Kidney (tissue), 13 donors: ENCODE measurements at regions not wholly inside any gene's neighbourhood (a gene's known extent, or its start where the extent isn't known, plus 50 kb on each side); places are given as distances from the start of the nearest gene placed in this dataset.

ENCODE experiments used
- DNase-seq, 5 donors: peaks; one replicate each; pipeline ENCODE4 v3.0.0-alpha.2; 2013 to 2020
- FAIRE-seq: peaks from 2 replicates; lab custom pipeline; 2012; peaks lifted over from hg19 to GRCh38; lab: Jason Lieb, UNC
- H3K27ac ChIP-seq, 2 donors: one replicate each; pipeline ENCODE4 v1.7.0; 2013; ENCODE audit warnings: low read depth in 2 of 2, low read length in 2 of 2, inconsistent platforms in 1 of 2
- H3K27me3 ChIP-seq: one replicate; pipeline ENCODE4 v1.7.1; 2013; ENCODE audit warnings: low read length, inconsistent platforms; ENCODE audit not compliant: control insufficient read depth, insufficient read depth
- H3K36me3 ChIP-seq, 3 donors: one replicate each; pipeline versions ENCODE4 v1.7.0 to v1.7.1; 2013; ENCODE audit warnings: low read length in 3 of 3, control low read depth in 1 of 3, inconsistent platforms in 1 of 3; ENCODE audit not compliant: insufficient read depth in 3 of 3, control insufficient read depth in 2 of 3
- H3K4me1 ChIP-seq, 3 donors: one replicate each; pipeline versions ENCODE4 v1.7.0 to v1.7.1; 2013; ENCODE audit warnings: low read length in 3 of 3, inconsistent platforms in 1 of 3, low read depth in 1 of 3; ENCODE audit not compliant: control insufficient read depth in 2 of 3, insufficient read depth in 2 of 3
- H3K4me3 ChIP-seq, 3 donors: one replicate each; pipeline versions ENCODE4 v1.7.0 to v1.8.1; 2013; ENCODE audit warnings: low read length in 3 of 3, control low read depth in 1 of 3, inconsistent platforms in 1 of 3
- H3K9ac ChIP-seq, 3 donors: one replicate each; pipeline versions ENCODE4 v1.7.0 to v1.7.1; 2013; ENCODE audit warnings: low read length in 3 of 3, control low read depth in 1 of 3, inconsistent platforms in 1 of 3
- H3K9me3 ChIP-seq, 3 donors: one replicate each; pipeline versions ENCODE4 v1.7.0 to v1.7.1; 2013; ENCODE audit warnings: low read length in 3 of 3, control low read depth in 1 of 3, inconsistent platforms in 1 of 3; ENCODE audit not compliant: control insufficient read depth in 2 of 3, insufficient read depth in 1 of 3
- CTCF ChIP-seq: IDR thresholded peaks from 3 replicates; pipeline ENCODE4 v1.5.1; 2012; ENCODE audit warnings: mild to moderate bottlenecking, moderate library complexity, borderline replicate concordance; ENCODE audit not compliant: insufficient read depth; ENCODE audit errors: extremely low read depth
- intact Hi-C: fragments of 100-400 bp; cut with DNase I; formaldehyde crosslinking; loops from one replicate; pipeline ENCODE4 v1.11.1; 2022
- donor health status: control.
- donor health status: control.
- donor health status: control.
- donor health status: control.
- donor health status: control.
- donor health status: DM: yes; HTN: yes; CAD: no.
- donor health status: Normal renal cell carcinoma (clear cell type).

DNA sequence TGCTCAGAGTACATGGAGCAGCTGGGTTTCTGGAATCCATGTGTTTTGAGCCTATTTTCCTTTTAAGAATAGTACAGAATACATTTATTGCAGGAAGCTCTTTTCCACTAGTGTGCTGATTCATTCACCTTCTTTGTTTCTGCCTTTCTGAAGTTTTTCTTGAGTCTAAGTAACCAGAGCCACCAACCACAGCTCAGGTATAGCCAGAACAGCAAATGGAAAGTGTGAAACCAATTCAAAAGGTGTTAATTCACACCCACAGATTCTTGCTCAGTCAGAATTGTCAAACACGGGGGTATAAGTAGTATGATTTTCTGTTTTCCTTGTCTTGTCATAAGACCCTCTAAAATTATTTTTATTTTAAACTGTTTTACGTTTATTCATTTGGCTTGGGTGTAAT lies 75.9 kb upstream of the DYNAP start:
- intact Hi-C loops, result no loop called here
- no peak for TF ChIP-seq CTCF
- no peak for FAIRE-seq

DNA sequence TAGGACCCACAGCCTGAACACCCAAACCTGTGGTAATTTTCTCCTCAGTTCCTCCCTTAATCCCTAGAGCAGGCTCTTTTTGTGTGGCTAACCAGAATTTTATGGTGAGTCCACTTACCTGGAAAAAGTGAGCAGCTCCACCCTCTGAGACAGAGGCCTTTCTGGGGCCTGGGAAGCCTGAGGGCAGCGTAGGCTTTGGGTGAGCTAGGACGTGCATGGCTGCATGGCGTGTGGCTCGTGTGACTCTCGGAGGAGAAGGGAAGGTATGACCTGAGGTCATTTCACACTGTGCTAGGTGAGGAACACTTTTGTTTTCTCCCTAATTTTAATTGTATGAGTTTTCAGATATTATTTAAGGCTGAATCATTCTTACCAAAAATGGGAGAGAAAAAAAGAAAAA lies 73.5 kb upstream of the DYNAP start:
- Histone ChIP-seq H3K9ac (no peak overlapping the region), H3K4me1 (no peaks in the 10 kb centered on the region), H3K27ac (no peak overlapping the region), H3K9me3 (no peaks in the 10 kb centered on the region), H3K27me3 (no peaks in the 10 kb centered on the region), H3K36me3 (no peaks in the 10 kb centered on the region), H3K4me3 (no peak overlapping the region)
- DNase-seq, result no peak
- intact Hi-C loops, result no loop called here
- no peak for TF ChIP-seq CTCF
- no peak for FAIRE-seq

More for the DNA sequence above, 75.9 kb upstream of the DYNAP start:
- Histone ChIP-seq H3K9me3 (no peaks in the 10 kb centered on the region), H3K27ac (no peak overlapping the region), H3K4me1 (no peaks in the 10 kb centered on the region), H3K36me3 (no peaks in the 10 kb centered on the region), H3K27me3 (no peaks in the 10 kb centered on the region), H3K4me3 (no peak overlapping the region), H3K9ac (no peak overlapping the region)
- DNase-seq, result no peak

GRCh38 chr18:54521846-54522245 lies 69.2 kb upstream of the DYNAP start:
- H3K4me3 ChIP-seq, result no peak overlapping the region
- H3K9me3 ChIP-seq, result no peaks in the 10 kb centered on the region
- no peaks in the 10 kb centered on the region for H3K4me1 ChIP-seq
- no peak for DNase-seq
- intact Hi-C loops, result no loop called here
- no peak for TF ChIP-seq CTCF
- H3K9ac ChIP-seq, result no peak overlapping the region
- no peak for FAIRE-seq
- no peaks in the 10 kb centered on the region for H3K27me3 ChIP-seq
- H3K36me3 ChIP-seq, result no peaks in the 10 kb centered on the region
- H3K27ac ChIP-seq, result no peak overlapping the region

GRCh38 chr18:54528942-54529376 lies 62.1 kb upstream of the DYNAP start:
- H3K36me3 ChIP-seq, result no peaks in the 10 kb centered on the region
- H3K27me3 ChIP-seq, result no peaks in the 10 kb centered on the region
- intact Hi-C loops, result no loop called here
- no peak overlapping the region for H3K27ac ChIP-seq
- no peaks in the 10 kb centered on the region for H3K9me3 ChIP-seq
- no peak for TF ChIP-seq CTCF
- FAIRE-seq (no peak), DNase-seq (no peak)
- H3K9ac ChIP-seq, result no peak overlapping the region
- no peak overlapping the region for H3K4me3 ChIP-seq
- no peaks in the 10 kb centered on the region for H3K4me1 ChIP-seq
